ENCODE measurements at regions not wholly inside any gene's neighbourhood (a gene's known extent, or its start where the extent isn't known, plus 50 kb on each side); places are given as distances from the start of the nearest gene placed in this dataset.

DNA sequence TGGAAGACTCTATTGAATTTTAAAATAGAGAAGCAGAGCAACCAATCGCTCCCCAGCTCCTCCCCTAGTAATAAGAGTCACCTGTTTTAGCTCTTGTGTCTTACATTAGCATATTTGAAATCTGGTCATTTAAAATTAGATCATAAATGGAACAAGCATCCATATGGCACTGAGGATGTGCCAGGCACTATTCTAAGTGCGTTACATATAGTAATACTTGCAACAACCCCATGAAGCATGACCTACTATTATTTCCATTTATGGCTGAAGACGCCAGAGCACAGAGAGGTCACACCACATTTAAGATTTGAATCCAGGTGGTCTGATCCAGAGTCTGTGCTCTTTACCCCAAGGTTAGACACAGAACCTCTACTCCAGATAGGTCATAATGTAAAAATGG is 82.0 kb upstream of the HIVEP3 start:
- TF ChIP-seq YY1 (IDR thresholded peaks at IDR 0.05; ENCODE audit: insufficient read depth, insufficient read length) (no peak), SUZ12 (IDR thresholded peaks at IDR 0.05; ENCODE audit: extremely low read depth, insufficient read depth, insufficient read length) (no peak)

Data from NT2/D1 (cell line).